ENCODE measurements at regions not wholly inside any gene's neighbourhood (a gene's known extent, or its start where the extent isn't known, plus 50 kb on each side); places are given as distances from the start of the nearest gene placed in this dataset.

DNA sequence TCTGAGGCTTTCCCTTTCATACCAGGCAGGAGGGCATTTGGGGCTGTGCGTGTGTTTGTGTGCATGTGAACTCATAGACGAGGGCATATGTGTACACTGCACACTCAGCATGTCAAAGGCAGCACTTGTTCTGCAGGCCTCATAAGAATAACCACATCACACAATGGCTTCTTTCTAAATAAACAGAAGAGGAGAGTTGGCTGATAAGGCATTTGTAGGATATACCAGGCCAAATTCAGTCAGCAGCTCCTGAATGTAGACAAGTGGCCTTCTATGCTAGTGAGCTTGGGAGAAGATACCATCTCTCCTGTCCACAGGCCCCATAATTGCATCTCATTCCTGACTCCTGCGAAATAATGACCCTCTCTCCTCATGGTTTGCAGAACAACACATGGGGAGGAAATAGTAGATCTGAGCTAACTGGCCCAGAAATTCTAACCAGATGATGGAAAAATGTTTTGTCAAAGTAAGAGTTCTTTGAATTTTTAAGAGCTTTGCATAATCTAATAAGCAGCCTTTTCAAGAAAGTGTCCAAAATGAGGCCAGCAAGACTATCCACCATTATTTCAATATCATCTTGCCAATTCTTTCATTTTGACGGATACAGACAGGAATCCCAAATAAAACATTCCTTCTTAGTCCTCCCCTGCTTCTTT, 60.5 kb upstream of the GAS1 start:
- TF ChIP-seq, protein P1, sequence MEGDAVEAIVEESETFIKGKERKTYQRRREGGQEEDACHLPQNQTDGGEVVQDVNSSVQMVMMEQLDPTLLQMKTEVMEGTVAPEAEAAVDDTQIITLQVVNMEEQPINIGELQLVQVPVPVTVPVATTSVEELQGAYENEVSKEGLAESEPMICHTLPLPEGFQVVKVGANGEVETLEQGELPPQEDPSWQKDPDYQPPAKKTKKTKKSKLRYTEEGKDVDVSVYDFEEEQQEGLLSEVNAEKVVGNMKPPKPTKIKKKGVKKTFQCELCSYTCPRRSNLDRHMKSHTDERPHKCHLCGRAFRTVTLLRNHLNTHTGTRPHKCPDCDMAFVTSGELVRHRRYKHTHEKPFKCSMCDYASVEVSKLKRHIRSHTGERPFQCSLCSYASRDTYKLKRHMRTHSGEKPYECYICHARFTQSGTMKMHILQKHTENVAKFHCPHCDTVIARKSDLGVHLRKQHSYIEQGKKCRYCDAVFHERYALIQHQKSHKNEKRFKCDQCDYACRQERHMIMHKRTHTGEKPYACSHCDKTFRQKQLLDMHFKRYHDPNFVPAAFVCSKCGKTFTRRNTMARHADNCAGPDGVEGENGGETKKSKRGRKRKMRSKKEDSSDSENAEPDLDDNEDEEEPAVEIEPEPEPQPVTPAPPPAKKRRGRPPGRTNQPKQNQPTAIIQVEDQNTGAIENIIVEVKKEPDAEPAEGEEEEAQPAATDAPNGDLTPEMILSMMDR (IDR thresholded peaks at IDR 0.05): no peak
- no peak for TF ChIP-seq POLR2A (IDR thresholded peaks at IDR 0.05)

Measured in vagina (tissue), 2 donors.